Fibroblast of skin of back (primary cell): ENCODE measurements at regions not wholly inside any gene's neighbourhood (a gene's known extent, or its start where the extent isn't known, plus 50 kb on each side); places are given as distances from the start of the nearest gene placed in this dataset.
"Not testable (repeated sequence)": the region's sequence is repeated elsewhere in the genome, so short reads cannot be mapped to it uniquely, and the experiment has no call there.

Experiments
- DNase-seq: peaks from one replicate; pipeline ENCODE4 v3.0.0-alpha.2; 2013

- not testable (repeated sequence) for DNase-seq
Measured at GRCh38 chr15:75792236-75792635, 51.0 kb upstream of the UBE2Q2 start.

DNA sequence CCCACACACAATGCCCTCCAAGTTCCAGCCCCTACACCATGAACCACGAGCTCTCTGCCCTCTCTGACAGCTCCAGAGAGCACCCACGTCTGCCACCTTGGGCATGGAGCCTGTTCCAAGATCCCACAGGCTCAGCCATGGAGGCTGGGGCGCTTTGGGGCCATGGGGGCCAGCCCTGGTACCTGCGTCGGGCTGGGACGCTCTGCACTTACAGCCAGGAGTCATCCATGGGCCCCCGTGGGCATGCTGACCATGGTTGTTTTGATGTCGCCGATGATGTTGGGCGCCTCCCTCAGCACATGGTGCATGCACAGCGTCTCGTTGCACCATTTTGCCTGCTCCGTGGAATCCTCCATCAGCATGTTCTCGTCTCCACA lies 51.9 kb upstream of the UBE2Q2 start:
- DNase-seq: no peak

GRCh38 chr15:75790631-75791336 lies 52.5 kb upstream of the UBE2Q2 start:
- no peak for DNase-seq

GRCh38 chr15:75786575-75786947 lies 56.7 kb upstream of the UBE2Q2 start:
- DNase-seq: no peak

- peak; percentile 21 for DNase-seq
Measured at GRCh38 chr15:75785771-75786574, 57.3 kb upstream of the UBE2Q2 start.

DNA sequence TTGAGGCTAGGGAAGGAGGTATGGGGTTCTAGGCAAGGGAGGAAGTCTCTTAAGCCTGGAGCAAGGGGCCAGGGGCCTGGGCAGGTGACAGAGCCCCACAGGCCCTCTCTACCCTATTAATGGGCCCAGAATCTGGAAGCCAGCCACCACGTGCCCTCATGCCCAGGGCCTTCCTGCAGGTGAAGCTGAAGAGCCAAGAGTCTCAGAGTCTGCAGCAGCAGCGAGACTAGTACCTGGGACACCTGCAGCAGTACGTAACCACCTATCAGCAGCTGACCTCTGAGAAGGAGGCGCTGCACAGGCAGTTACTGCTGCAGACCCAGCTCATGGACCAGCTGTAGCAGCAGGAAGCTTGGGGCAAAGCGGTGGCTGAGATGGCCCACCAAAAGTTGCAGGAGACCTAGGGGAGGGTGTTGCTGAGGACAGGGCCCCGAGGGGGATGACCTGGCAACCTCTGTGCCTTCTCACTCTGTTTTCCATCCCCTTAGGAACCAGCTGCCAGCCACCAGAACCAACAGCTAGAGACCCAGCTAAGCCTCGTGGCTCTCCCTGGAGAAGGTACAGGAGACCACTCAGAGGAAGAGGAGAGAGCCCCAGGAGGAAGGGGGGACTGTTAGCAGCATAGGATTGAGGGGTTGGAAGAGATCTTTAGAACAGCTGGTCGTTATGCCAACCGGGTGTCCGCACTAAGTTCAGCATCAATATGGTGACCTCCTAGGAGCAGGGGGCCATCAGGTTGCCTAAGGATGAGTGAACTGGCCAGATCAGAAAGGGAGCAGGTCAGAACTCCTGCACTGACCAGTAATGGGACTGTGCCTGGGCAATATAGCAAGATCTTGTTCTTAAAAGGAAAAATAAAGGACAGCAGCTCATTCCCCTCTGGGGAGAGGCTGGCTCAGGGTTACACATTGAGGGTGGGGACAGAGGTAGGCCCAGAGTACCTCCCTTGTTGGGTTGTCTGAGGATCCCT lies 58.5 kb upstream of the UBE2Q2 start:
- DNase-seq: not testable (repeated sequence)

DNA sequence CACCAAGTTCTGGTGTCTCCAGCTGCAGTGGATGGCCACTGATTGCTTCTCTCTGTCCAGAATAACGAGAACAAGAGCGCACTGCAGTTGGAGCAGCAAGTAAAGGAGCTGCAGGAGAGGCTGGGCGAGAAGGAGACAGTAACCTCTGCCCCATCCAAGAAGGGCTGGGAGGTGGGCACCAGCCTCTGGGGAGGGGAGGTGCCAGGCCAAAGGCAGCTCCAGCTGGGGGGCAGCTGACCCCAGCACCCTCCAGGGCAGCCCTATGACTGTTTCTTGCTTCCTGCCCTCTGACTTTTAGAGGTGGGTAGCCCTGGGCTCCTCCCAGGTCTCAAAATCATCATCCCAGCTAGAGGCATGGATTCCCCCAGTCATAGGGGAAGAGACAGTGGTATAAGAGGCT lies 59.7 kb upstream of the UBE2Q2 start:
- DNase-seq: not testable (repeated sequence)

DNA sequence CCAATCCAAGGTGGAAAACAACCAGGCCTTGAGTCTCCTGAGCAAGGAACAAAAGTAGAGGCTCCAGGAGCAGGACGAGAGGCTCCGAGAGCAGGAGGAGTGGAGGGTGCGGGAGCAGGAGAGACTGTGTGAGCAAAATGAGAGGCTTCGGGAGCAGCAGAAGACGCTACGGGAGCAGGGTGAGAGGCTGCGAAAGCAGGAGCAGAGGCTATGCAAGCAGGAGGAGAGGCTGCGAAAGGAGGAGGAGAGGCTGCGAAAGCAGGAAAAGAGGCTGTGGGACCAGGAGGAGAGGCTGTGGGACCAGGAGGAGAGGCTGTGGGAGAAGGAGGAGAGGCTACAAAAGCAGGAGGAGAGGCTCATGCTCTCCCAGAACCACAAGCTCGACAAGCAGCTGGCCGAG lies 60.3 kb upstream of the UBE2Q2 start:
- DNase-seq: no peak

DNA sequence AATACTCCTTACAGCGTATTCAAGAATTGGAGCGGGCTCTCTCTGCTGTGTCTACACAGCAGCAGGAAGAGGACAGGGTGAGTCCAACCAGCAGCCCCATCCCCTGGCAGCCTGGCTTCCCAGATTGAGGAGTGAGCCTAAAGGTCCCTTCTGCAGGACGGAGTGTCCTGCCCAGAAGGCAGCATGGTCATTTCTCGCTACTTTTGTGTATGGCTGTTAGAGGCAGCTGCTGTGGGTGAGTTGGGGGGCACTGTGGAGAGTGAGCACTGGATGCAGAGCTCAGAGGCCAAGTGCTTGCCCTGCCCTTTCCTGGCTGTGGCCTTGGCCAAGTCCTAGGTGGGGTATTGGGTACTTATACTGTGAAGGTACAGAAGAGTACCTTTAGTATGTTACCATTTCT lies 62.3 kb upstream of the UBE2Q2 start:
- not testable (repeated sequence) for DNase-seq

DNA sequence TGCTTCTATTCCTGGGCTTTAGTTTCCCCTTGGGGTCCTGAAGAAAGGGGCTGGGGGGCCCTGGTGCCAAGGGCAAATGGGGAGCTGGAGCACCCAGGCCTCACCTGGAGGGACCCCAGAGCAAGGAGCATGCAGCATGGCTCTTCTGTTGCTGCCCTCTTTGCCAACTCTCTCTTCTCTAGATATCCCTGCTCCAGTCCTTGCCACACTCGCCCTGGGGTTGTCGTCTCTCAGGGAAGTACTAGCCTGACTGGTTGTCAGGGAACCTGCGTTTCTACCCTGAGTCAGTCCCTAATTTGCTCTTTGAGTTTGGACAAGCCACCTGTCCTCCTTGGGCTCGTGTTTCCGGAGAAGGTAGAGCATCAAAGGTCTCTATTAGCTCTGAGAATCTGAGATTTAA lies 63.7 kb upstream of the UBE2Q2 start:
- no peak for DNase-seq

GRCh38 chr15:75776871-75777610 lies 64.4 kb upstream of the CSPG4 start:
- DNase-seq: peak; percentile 87

GRCh38 chr15:75776065-75776423 lies 63.4 kb upstream of the CSPG4 start:
- peak; percentile 89 for DNase-seq

DNA sequence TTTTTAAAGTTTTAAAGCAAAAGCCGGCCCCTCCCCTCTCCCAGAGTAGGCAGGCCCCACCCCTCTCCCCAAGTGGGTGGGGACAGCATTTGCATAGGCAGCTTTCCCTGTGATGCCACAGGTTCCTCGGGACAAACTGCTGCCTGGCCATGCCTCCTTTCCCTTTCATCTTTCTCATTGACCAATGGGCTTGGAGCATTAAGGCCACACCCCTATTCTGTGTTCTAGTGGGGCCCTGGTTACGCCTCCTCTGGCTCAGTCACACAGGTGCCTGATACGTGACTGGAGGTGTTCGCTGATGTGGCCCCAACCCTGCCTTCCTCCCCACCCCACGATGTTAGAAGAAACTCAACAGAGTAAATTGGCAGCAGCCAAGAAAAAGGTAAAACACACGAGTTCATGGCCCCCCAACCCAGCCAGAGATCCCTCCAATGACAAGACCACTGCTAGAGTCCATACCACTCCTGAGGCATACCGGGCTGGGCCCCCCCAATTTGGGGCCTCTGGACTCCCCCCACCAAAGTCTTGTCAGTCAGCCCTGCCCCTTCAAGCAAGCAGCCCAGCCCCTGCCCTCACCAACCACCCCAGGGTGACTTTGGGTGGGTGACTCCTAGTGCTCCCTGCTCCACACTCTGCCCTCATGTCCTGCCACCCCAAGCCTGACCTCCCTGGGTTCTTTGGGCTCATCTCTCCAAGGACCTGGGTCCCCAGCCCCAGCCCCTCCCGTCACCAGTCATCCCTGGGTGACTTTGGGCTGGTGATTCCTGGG lies 62.8 kb upstream of the CSPG4 start:
- no peak for DNase-seq

GRCh38 chr15:75773974-75774373 lies 61.3 kb upstream of the CSPG4 start:
- not testable (repeated sequence) for DNase-seq

GRCh38 chr15:75771054-75771453 lies 58.4 kb upstream of the CSPG4 start:
- DNase-seq: not testable (repeated sequence)

GRCh38 chr15:75770131-75770530 lies 57.5 kb upstream of the CSPG4 start:
- no peak for DNase-seq

- DNase-seq: not testable (repeated sequence)
Measured at GRCh38 chr15:75768526-75768925, 55.9 kb upstream of the CSPG4 start.

DNA sequence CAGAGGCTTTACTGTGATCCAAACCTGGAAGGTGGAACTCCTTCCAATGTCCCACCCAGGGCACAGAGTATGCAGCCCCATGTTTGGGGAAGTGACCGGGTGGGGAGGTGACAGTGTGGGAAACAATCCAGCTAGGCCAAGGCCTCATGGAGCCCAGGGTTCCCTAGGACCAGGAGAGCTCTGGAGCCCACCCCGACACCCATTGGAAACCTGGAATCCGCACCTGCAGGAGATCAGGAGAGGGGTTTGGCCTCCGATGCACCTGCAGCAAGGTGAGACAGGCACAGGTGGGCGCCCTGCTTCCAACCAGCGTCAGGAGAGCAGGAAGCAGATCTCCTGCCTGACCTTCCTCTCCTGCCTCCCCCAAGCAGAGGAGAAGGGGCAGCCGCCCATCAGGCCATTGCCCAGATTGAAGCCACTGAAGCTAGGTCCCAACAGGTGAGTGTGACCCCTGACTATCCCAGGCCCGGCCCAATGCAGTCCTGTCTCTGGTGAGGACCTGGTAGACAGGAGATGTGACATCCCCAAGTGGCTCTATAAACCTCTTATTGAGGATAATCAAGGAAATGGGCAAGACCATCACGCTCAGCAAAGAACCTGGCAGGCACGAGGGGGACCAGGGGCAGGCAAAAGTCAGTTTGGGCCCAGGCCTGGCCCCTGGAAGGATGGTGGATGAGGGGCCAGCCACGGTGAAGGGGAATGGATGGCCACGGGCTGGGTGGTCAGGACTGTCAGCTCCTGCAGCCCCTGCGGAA lies 53.1 kb upstream of the CSPG4 start:
- DNase-seq: not testable (repeated sequence)

GRCh38 chr15:75764845-75765550 lies 52.4 kb upstream of the CSPG4 start:
- not testable (repeated sequence) for DNase-seq
